ENCODE measurements at regions not wholly inside any gene's neighbourhood (a gene's known extent, or its start where the extent isn't known, plus 50 kb on each side); places are given as distances from the start of the nearest gene placed in this dataset.
A peak's percentile ranks its signal among the peaks of the same experiment; 100 is the strongest.
"Not testable (repeated sequence)": the region's sequence is repeated elsewhere in the genome, so short reads cannot be mapped to it uniquely, and the experiment has no call there.

- DNase-seq (peak in 2 of 3 donors; percentile 5 to 22), ATAC-seq (no peak)
- TF ChIP-seq CTCF (IDR thresholded peaks at IDR 0.05) (no peak), POLR2A (IDR thresholded peaks at IDR 0.05) (no peak)
- Histone ChIP-seq H3K4me3 (no peak overlapping the region), H3K4me1 (no peaks in the 10 kb centered on the region), H3K36me3 (no peaks in the 10 kb centered on the region), H3K9me3 (no peaks in the 10 kb centered on the region), H3K27ac (no peak overlapping the region), H3K27me3 (no peaks in the 10 kb centered on the region)
- intact Hi-C loops (cut with DNase I) = no loop called here
- WGBS (ENCODE audit: insufficient coverage, low coverage, low lambda C conversion rate, missing lambda C conversion rate) = no CpG with 5 or more reads among the region's 4 CpGs
Observed at GRCh38 chr1:5729636-5730145, 262.5 kb downstream of the NPHP4 start.

DNA sequence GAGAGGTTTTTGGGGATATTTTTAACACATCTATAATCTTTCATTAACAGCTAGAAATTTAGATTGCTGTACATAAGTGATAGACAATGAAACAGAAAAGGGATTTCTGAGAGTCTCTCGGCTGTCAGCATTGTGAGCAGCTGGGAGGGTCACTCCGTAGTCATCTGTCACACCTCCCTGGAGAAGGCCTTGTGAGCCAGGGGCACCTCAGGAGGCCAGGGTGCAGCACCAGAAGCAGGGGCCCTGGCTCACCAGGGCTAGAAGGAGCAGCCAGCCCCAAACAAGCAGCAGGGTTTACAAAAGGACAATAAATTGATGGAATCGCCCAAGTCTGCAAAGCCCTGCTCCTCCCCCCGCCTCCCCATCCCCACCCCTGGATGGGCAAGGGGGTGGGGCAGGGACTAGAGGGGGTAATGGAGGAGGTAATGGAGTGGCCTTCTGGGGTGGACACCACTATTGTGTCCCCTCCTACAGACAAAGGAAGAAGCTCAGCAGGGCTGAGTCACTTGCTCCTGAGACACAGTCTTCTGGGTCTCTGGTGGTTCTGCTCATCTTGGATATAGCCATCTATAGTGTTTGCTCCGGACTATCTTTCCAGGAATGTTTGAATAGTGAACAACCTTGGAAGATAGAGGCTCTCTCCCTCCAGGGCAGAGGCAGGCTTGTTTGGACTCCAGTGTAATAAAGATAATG lies 263.4 kb downstream of the NPHP4 start:
- Histone ChIP-seq H3K36me3 (no peaks in the 10 kb centered on the region), H3K4me1 (no peaks in the 10 kb centered on the region), H3K27ac (no peak overlapping the region), H3K9me3 (no peaks in the 10 kb centered on the region), H3K27me3 (no peaks in the 10 kb centered on the region), H3K4me3 (no peak overlapping the region)
- intact Hi-C loops (cut with DNase I) = no loop called here
- DNase-seq = peak in 2 of 3 donors; percentile 5 to 7
- no peak for ATAC-seq
- TF ChIP-seq POLR2A (IDR thresholded peaks at IDR 0.05) (no peak), CTCF (IDR thresholded peaks at IDR 0.05) (no peak)
- 50% methylated on average over 2 of the region's 5 CpGs for WGBS (ENCODE audit: insufficient coverage, low coverage, low lambda C conversion rate, missing lambda C conversion rate)

DNA sequence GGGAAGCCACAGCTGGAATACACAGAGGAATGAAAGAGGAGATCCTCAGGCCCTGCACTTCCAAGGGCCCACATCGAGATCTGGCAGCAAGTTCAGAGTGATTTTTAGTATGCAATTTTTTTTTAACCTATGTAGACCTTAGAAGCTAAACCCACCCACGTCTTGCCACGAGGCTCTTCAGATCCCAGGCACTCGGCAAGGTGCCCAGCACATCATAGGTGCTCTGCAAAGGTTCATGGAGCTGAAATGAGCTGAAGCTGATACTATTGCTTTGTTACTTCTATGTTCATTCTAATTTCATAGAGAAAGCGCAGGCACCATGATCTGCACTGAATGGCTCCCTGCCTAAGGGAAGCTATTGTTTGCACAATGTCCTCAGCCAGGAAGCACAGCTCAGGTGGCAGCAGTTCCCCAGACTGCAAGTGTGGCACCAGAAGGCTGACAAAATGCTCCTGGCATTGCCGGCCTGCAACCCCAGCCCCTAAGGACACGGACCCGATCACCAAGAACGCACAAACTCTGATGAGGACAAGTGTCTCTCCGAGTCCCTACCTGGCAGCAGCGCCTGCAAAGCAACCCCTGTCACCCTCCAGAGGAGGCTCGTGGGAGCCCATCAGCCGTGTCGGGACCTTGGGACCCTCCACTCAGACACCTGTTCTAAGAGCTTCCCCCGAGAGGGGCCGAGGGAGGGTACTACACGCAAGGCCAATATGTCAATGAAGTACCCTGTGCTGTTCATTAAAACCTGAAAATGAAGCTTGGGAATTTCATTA lies 264.2 kb downstream of the NPHP4 start:
- no peaks in the 10 kb centered on the region for H3K4me1 ChIP-seq
- 25% methylated on average over 2 of the region's 17 CpGs for WGBS (ENCODE audit: insufficient coverage, low coverage, low lambda C conversion rate, missing lambda C conversion rate)
- H3K4me3 ChIP-seq = no peak overlapping the region
- no peaks in the 10 kb centered on the region for H3K9me3 ChIP-seq
- DNase-seq (peak in 2 of 3 donors; percentile 6 to 24), ATAC-seq (no peak)
- H3K36me3 ChIP-seq = no peaks in the 10 kb centered on the region
- TF ChIP-seq CTCF (IDR thresholded peaks at IDR 0.05) = no peak
- TF ChIP-seq POLR2A (IDR thresholded peaks at IDR 0.05) = no peak
- H3K27ac ChIP-seq = no peak overlapping the region
- H3K27me3 ChIP-seq = no peaks in the 10 kb centered on the region
- intact Hi-C loops (cut with DNase I) = no loop called here

- Histone ChIP-seq H3K9me3 (no peaks in the 10 kb centered on the region), H3K4me3 (no peak overlapping the region), H3K4me1 (no peaks in the 10 kb centered on the region), H3K36me3 (no peaks in the 10 kb centered on the region), H3K27ac (no peak overlapping the region), H3K27me3 (no peaks in the 10 kb centered on the region)
- intact Hi-C loops (cut with DNase I) = no loop called here
- DNase-seq (peak in 1 of 3 donors; percentile 1), ATAC-seq (no peak)
- no peak for TF ChIP-seq POLR2A (IDR thresholded peaks at IDR 0.05)
- no peak for TF ChIP-seq CTCF (IDR thresholded peaks at IDR 0.05)
Observed at GRCh38 chr1:5727191-5727590, 265.0 kb downstream of the NPHP4 start.

DNA sequence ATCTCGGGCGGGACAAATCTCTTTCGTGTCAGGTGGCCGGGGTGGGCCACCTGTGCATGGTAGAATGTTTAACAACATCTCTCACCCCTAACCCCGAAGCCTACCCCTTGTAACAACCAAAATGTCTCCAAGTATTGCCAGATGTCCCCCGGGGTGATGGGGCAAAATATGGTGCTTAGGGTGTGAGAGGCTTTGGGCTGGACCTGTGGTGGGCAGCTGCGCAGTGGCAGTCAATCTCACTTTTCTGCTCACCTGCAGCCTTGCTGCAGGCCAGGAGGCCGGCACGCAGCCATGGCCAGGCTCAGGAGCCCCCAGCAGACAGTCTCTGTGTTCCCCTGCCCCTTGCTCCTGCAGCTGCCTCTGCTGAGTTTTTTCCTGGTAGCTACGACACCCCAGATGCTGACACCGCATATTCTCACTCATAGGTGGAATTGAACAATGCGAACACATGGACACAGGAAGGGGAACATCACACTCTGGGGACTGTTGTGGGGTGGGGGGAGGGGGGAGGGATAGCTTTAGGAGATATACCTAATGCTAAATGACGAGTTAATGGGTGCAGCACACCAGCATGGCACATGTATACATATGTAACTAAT lies 265.5 kb downstream of the NPHP4 start:
- 41% methylated on average over 12 of the region's 13 CpGs for WGBS (ENCODE audit: insufficient coverage, low coverage, low lambda C conversion rate, missing lambda C conversion rate)
- H3K4me1 ChIP-seq; H3K9me3 ChIP-seq; H3K27ac ChIP-seq; H3K36me3 ChIP-seq; ATAC-seq; intact Hi-C loops (cut with DNase I); H3K27me3 ChIP-seq; H3K4me3 ChIP-seq: not testable (repeated sequence)
- DNase-seq = peak in 2 of 3 donors; percentile 1 to 34

Measured in right lobe of liver (tissue), 6 donors.